ENCODE measurements at regions not wholly inside any gene's neighbourhood (a gene's known extent, or its start where the extent isn't known, plus 50 kb on each side); places are given as distances from the start of the nearest gene placed in this dataset.
A peak's percentile ranks its signal among the peaks of the same experiment; 100 is the strongest.

GRCh38 chr3:18774319-18775088, 349.4 kb upstream of the SATB1 start:
- no peak for DNase-seq (ENCODE audit: low read depth in 2 of 2)

- DNase-seq (ENCODE audit: low read depth in 2 of 2): no peak
These were observed 347.7 kb upstream of the SATB1 start for GRCh38 chr3:18772699-18773305.

- no peak for DNase-seq (ENCODE audit: low read depth in 2 of 2)
These were observed 346.8 kb upstream of the SATB1 start for GRCh38 chr3:18771931-18772330.

GRCh38 chr3:18770800-18771199, 345.7 kb upstream of the SATB1 start:
- DNase-seq (ENCODE audit: low read depth in 2 of 2): no peak

- no peak for DNase-seq (ENCODE audit: low read depth in 2 of 2)
These were observed 342.7 kb upstream of the SATB1 start for GRCh38 chr3:18767756-18768303.

GRCh38 chr3:18766974-18767373, 341.8 kb upstream of the SATB1 start:
- DNase-seq (ENCODE audit: low read depth in 2 of 2): no peak

- no peak for DNase-seq (ENCODE audit: low read depth in 2 of 2)
These were observed 340.5 kb upstream of the SATB1 start for GRCh38 chr3:18765662-18766061.

- no peak for DNase-seq (ENCODE audit: low read depth in 2 of 2)
These were observed 340.0 kb upstream of the SATB1 start for GRCh38 chr3:18765161-18765560.

- DNase-seq (ENCODE audit: low read depth in 2 of 2): no peak
These were observed 336.4 kb upstream of the SATB1 start for GRCh38 chr3:18761530-18761929.

GRCh38 chr3:18758047-18758704, 333.0 kb upstream of the SATB1 start:
- DNase-seq (ENCODE audit: low read depth in 2 of 2): no peak

GRCh38 chr3:18757476-18757875, 332.3 kb upstream of the SATB1 start:
- no peak for DNase-seq (ENCODE audit: low read depth in 2 of 2)

- no peak for DNase-seq (ENCODE audit: low read depth in 2 of 2)
These were observed 327.3 kb upstream of the SATB1 start for GRCh38 chr3:18752273-18752934.

GRCh38 chr3:18751514-18751913, 326.4 kb upstream of the SATB1 start:
- no peak for DNase-seq (ENCODE audit: low read depth in 2 of 2)

GRCh38 chr3:18747383-18747782, 322.2 kb upstream of the SATB1 start:
- no peak for DNase-seq (ENCODE audit: low read depth in 2 of 2)

GRCh38 chr3:18745472-18745871, 320.3 kb upstream of the SATB1 start:
- DNase-seq (ENCODE audit: low read depth in 2 of 2): no peak

GRCh38 chr3:18744472-18744871, 319.3 kb upstream of the SATB1 start:
- no peak for DNase-seq (ENCODE audit: low read depth in 2 of 2)

GRCh38 chr3:18743761-18744160, 318.6 kb upstream of the SATB1 start:
- DNase-seq (ENCODE audit: low read depth in 2 of 2): no peak

GRCh38 chr3:18740631-18741583, 315.8 kb upstream of the SATB1 start:
- peak in 1 of 2 donors; percentile 17 for DNase-seq (ENCODE audit: low read depth in 2 of 2)

GRCh38 chr3:18739099-18739433, 313.9 kb upstream of the SATB1 start:
- no peak for DNase-seq (ENCODE audit: low read depth in 2 of 2)

- DNase-seq (ENCODE audit: low read depth in 2 of 2): no peak
These were observed 313.4 kb upstream of the SATB1 start for GRCh38 chr3:18738393-18739098.

GRCh38 chr3:18735005-18735404, 309.9 kb upstream of the SATB1 start:
- no peak for DNase-seq (ENCODE audit: low read depth in 2 of 2)

Measured in stimulated activated CD4-positive, alpha-beta T cell treated with anti-CD3 and anti-CD28 coated beads, Interleukin-1b, Interleukin-23, amount 100 ng/mL, for 1 hour (primary cell).